ELF-1 (cell line): ENCODE measurements at regions not wholly inside any gene's neighbourhood (a gene's known extent, or its start where the extent isn't known, plus 50 kb on each side); places are given as distances from the start of the nearest gene placed in this dataset.

Experiments used
- DNase-seq: peaks from one replicate; pipeline ENCODE4 v3.0.0-alpha.2; 2016; ENCODE audit warnings: low read depth, low spot score

DNA sequence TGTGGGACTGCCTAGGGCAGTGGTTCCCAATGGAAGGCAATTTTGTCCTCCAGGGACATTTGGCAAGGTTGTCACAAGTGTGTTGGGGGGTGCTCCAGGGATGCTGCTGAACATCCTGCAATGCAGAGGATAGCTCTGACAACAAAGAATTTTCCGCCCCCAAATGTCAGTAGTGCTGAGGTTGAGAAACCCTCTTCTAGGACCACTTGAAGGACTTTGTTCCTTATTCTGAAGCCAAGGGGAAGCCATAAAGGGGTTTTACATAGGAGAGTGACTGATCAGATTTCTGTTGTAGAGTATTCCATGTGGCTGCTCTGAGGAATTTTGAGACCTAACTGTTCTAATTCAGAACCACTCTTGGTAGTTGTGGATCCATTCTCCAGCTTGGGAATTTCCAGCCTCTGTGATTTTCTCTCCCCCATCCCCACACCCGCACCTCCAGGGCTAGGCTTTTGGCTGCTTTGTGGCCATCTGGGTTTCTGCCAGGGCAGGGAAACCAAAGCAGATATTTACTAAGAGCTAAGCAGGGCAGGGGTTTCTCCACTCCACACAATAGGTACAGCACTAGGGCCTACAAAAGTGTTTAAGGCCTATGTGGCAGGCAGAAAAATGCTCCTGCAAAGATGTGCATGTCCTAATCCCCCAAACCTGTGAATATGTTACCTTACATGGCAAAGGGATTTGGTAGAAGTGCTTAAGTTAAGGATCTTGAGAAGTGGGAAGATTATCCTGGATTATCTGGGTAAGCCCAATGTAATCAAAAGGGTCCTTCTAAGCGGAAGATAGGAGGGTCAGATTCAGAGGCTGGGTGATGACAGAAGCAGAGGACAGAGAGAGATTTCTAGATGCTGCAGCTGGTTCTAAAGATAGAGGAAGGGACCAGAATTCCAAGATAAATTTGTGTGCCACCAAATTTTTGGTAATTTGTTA lies 135.4 kb downstream of the TMEM17 start:
- no peak for DNase-seq

GRCh38 chr2:62369541-62370202 lies 136.3 kb downstream of the TMEM17 start:
- DNase-seq, result peak; percentile 40

GRCh38 chr2:62364791-62365528 lies 141.0 kb downstream of the TMEM17 start:
- DNase-seq, result no peak

DNA sequence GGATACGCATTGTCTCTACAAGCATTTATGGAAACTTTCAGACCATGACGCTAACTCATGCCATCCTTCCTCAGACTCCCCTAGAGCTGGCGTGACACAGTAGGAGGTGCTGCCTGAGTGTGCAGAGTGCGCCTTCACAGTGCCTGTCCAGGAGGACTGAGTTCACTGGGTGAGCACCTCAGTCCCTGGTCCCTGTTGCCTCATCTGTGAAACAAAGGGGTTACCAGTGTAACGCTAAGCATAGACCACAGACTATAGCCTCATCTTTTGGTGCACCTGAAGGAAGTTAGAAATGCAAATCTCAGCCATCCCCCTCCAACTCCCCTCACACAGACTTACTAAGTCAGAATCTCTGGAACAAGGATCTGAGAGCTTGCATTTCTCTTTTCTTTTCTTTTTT lies 142.8 kb downstream of the TMEM17 start:
- no peak for DNase-seq

DNA sequence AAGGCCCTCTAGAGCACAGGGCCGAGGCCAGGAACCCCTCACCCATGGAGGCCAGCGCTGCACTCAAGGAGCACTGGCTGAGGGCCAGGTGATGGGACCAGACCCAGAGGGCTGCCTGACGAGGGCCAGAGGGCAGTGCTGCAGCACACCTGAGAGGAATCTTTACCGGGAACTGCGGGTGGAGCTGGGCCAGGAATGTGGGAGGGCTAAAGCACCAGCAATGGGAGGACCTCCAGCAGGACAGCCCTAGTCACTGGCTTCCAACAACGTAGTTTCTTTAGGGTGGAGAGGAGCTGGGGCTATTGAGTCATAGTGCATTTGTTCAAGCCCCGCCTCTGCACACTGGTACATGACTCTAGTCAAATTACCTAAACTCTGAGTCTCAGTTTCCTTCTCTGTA lies 143.4 kb downstream of the TMEM17 start:
- DNase-seq, result peak; percentile 78

DNA sequence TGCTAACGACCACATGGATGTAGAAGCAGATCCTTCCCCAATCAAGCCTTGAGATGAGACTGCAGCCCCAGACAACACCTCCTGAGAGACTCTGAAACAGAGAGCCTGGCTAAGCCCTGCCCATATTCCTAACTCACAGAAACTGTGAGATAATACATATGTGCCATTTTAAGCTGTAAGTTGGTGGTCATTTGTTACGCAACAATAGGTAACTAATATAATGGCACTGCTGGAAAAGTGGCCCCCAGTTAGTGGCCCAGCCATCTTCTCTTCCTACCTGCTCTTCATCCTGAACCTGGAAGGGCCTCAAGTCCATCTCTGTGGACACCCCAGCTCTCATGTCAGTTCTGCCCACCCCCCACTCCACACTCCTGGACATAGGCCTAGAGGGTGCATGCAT lies 144.0 kb downstream of the TMEM17 start:
- DNase-seq, result no peak

DNA sequence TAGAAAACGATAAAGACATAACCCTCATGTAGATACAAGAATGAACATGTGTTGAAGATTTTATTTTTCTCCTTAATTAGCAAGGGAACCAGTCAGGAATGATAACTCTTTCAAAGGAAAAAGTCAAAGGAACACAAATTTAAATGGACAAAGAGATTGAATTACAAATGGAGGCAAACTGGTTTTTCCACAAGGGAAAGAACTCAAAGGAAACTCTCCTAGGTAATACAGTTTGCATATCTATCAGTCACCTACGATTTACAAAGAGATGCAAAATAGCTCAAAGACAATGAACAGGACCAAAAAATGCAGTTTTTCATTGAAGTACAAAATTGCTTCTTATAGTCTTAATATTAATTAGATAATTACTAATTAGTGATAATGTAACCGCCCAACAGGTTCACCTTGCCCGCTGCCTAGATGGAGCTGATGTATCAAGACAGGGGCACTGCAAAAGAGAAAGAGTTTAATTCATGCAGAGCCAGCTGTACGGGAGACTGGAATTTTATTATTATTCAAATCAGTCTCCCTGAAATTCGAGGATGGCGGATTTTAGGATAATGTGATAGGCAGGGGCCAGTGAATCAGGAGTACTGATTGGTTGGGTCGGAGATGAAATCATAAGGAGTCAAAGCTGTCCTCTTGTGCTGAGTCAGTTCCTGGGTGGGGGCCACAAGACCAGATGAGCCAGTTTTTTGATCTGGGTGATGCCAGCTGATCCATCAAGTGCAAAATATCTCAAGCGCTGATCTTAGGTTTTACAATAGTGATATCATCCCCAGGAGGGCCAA lies 151.0 kb downstream of the TMEM17 start:
- peak; percentile 66 for DNase-seq

GRCh38 chr2:62352031-62352430 lies 154.0 kb downstream of the TMEM17 start:
- DNase-seq, result no peak

DNA sequence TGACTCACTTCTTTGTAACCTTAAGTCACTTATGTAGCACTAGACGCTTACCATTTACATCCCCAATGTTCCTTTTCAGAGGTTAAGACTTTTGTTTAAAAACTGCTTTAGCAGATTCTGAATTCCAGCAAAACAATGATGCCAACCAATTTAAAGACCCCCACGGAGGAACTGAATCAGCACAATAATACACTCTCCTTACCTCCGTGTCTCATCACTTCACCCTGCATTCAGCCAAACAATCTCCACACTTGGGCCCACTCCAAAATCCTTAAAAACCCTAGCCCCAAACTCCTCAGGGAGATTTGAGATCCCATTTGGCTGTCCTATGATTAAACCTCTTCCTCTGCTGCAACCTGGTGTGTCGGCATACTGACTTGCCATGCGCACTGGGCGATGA lies 153.9 kb downstream of the B3GNT2 start:
- DNase-seq, result no peak

GRCh38 chr2:62348700-62349099 lies 152.8 kb downstream of the B3GNT2 start:
- no peak for DNase-seq

DNA sequence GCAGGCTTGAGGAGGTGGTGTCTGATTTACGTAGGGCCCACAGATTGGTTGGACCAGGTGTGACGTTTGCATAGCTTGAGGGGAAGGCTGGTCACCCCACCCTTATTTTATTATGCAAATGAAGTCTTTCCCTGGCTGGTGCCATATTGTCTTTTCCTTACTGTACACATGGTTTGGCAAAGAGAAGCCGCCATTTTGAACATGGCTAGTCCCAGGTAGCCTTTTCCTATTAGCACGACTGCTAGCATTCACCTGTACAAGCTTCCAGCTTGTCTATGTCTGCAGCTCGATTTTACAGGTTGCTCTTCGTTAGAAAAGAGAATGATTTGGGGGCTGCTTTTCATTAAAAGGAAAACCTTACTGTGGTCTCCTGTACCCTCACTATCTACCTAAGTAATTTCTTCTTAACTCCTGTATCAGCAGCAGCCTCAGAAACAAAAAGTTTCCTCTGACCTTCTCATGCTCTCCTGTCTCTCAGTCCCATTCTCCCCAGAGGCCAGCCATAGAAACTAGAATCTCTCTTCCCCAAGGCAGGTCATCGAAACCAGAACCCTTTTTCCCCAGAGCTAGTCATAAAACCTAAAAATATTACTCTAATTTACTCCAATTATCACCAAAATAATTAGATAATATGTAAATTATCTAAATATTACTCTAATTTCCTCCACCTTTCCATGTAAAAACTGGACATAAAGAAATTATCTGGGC lies 151.8 kb downstream of the B3GNT2 start:
- DNase-seq, result no peak

DNA sequence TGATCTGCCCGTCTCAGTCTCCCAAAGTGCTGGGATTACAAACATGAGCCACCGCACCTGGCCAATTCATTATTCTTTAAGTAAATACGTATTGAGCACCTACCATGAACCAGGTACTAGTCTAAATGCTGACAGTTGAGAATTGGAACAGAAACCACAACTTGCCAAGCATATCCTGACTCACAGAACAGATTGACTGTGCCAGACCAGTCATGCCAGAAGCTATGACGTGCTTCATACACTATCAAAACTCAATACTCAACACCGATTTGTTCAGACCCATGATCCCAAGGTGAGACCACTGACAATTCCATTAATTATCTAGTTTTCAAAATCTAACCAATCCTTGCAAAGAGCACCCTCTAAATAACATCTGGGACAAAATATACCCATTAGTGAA lies 148.6 kb downstream of the B3GNT2 start:
- DNase-seq, result no peak

DNA sequence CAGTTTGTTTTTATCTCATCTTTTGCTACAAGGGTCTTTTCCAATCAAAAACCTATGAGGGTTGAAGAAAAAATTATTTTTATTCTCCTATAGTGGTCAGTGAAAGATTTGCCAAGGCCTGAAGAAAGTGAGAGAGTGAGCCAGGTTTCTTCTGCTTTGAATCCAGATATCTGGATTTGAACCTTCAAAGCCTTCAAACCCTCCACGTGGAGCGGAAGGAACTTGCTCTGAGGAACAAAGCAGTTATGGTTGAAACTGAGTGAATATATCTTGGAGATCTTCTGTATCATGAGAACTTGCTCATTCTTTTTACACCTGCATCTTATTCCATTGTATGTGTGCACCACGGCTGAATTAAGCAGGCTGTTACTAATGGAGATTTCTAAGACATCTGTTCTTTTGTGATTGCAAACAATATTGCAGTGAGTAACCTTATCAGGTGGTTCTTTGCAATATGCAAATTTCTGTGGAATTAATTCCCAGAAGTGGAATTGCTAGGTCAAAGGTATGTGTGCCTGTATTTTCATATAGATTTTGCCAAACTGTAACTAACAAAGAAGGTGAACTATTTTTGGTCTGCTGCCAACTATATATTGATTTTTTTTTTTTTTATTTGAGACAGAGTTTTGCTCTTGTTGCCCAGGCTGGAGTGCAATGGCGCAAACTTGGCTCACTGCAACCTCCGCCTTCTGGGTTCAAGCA lies 147.9 kb downstream of the B3GNT2 start:
- DNase-seq, result no peak

GRCh38 chr2:62343206-62343605 lies 147.3 kb downstream of the B3GNT2 start:
- DNase-seq, result no peak

DNA sequence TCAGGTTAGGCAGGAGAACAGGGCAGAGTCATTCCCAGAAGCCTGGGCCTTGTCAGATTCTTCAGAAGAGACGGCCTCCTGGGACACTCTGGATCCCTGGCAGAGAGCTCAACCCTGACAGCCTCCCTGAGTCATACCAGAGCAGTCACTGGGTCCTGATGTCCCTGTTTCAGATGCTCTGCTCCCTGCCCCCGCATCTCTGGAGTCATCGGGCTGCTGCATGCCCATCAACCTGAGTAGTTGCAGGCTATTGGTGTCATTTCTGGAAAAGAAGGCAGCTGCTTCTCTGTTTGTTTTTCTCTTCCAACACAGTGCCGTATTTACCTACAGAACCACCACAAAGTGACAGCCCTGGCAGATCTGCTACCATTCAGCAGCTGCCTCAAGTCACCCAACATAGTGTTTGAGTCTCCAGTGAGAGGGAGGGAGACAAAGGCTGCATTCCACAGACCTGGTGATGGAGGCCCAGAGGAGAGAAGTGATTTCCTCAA lies 145.1 kb downstream of the B3GNT2 start:
- peak; percentile 90 for DNase-seq

DNA sequence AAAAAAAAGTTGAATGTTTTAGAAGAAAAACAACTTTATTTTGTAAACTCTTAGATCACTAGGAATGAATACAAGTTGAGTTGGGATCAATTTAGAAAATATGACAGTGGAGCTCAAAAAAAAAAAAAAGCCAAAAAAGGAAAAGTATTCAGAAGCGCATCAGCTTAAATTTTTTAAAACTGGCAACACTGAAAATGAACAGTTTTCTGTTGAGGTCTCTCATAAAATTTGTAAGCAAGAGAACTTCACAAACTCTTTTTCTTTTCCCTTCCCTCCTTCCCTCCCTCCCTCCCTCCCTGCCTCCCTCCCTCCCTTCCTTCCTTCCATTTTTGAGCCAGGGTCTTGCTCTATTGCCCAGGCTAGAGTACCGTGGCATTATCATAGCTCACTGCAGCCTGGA lies 143.9 kb downstream of the B3GNT2 start:
- no peak for DNase-seq

DNA sequence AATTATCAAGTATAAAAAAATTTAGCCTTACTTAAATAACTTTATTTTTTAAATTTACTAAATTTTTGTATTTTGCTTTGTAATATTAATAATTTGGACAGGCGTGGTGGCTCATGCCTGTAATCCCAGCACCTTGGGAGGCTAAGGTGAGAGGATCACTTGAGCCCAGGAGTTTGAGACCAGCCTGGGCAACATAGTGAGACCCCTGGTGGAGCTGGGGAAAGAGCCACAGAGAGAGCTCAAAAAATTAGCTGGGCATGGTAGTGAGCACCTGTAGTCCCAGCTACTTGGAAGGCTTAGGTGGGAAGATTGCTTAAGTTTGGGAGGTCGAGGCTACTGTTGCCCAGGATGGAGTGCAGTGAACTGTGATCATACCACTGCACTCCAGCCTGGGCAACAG lies 143.5 kb downstream of the B3GNT2 start:
- DNase-seq, result no peak

- DNase-seq, result no peak
Measured at GRCh38 chr2:62338111-62338510, 142.2 kb downstream of the B3GNT2 start.

DNA sequence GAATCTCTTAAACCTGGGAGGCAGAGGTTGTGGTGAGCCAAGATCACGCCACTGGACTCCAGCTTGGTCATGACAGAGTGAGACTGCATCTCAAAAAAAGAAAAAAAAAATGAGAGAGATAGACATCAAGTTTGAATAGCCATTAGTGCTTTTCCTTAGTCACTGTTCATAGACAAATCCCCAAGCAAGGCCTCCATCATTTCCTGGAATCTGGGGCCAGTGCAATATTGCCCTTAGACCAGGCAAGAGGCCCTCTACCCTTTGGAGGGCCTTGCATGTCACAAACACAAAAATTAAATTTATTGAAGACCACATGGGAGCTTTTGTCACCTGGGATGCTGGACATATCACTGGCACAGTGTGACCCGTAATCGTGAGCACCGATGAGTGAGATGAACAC lies 141.5 kb downstream of the B3GNT2 start:
- no peak for DNase-seq

GRCh38 chr2:62335612-62336011 lies 139.7 kb downstream of the B3GNT2 start:
- DNase-seq, result no peak
